Endothelial cell of umbilical vein (primary cell): ENCODE measurements at regions not wholly inside any gene's neighbourhood (a gene's known extent, or its start where the extent isn't known, plus 50 kb on each side); places are given as distances from the start of the nearest gene placed in this dataset.

Experiments used
- CTCF ChIP-seq, 2 donors: IDR thresholded peaks; 1 replicate in 1 of 2; 2 replicates in 1 of 2; pipeline ENCODE4 v1.5.1; 2011; ENCODE audit warnings: low read length in 2 of 2, mild to moderate bottlenecking in 2 of 2, moderate library complexity in 2 of 2, control low read depth in 1 of 2, inconsistent platforms in 1 of 2, low read depth in 1 of 2; ENCODE audit not compliant: insufficient read depth in 1 of 2; ENCODE audit errors: extremely low read depth in 1 of 2
- EZH2 ChIP-seq: IDR thresholded peaks from 2 replicates; pipeline ENCODE4 v1.6.1; 2012; ENCODE audit warnings: borderline replicate concordance, low read depth, mild to moderate bottlenecking, moderate library complexity, low read length, inconsistent platforms; ENCODE audit not compliant: severe bottlenecking

GRCh38 chr13:74048756-74049155 lies 85.4 kb downstream of the KLF12 start:
- TF ChIP-seq CTCF (IDR thresholded peaks at IDR 0.05; ENCODE audit: extremely low read depth in 1 of 2, insufficient read depth in 1 of 2, low read depth in 1 of 2, low read length in 2 of 2) (no peak), EZH2 (no peak)
